Activated gamma-delta T cell treated with Interleukin-2 at 50 U/mL for 16 hours (primary cell): ENCODE measurements at regions not wholly inside any gene's neighbourhood (a gene's known extent, or its start where the extent isn't known, plus 50 kb on each side); places are given as distances from the start of the nearest gene placed in this dataset.

Source experiments
- DNase-seq: peaks from one replicate; pipeline ENCODE4 v3.0.0-alpha.2; 2020

- DNase-seq = no peak
Measured at GRCh38 chr13:99027661-99028425, 50.0 kb upstream of the DOCK9 start.

DNA sequence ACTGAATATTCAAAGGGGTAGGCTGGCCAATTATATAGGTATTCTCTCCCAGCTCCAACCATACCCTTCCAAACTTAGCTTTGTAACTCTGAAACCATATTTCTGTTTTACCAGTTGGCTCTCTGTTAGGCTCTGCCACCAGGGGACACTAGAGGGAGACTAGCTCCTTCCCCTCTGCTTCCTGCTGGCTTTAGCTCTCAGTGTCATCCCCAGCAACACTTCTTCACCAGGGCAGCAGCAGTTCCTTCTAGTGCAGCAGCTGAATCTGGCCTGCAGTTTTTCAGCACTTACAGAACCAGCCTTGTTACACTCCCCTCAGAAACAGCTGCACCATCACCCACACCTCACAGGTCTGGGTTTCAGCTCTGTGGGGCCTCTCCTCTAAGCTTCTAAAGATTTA, 51.0 kb upstream of the DOCK9 start:
- DNase-seq = peak; percentile 19

GRCh38 chr13:99029576-99029975, 51.7 kb upstream of the DOCK9 start:
- no peak for DNase-seq

GRCh38 chr13:99030326-99030725, 52.5 kb upstream of the DOCK9 start:
- DNase-seq = no peak

DNA sequence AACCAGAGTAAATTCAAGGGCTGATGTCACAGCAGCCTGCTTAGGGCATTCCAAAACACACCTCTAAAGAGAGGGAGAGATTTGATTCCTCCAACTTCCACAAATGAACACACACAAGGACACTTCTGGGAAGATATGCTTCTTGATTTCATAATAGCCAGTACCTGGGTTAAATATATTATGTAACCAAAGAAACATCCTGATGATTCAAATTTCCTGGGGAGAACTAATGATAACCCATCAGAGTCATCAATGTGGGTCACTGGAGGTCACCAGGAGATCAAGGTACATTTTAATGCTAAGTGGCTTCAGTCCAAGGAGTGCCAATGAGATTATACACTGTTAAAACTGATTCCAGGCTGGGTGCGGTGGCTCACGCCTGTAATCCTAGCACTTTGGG, 54.0 kb upstream of the DOCK9 start:
- no peak for DNase-seq

DNA sequence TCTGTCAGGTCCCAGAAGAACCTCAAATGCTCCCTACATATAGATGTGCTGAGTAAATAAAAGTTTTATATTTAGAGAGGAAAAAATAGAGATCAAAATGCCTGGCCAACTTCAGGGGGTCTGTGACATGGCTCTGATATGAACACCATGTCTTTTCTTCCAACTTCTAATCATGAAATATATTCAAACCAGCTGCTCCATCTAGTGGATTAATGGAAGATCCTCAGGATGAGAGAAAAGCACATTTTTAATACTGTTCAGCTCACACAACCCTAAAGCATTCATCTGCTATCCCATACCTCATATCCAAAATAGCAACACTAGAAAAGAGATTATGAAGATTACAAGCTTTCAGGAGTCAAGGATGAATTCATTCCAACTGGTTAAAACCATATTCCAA, 56.0 kb upstream of the DOCK9 start:
- no peak for DNase-seq

GRCh38 chr13:99034333-99035085, 56.6 kb upstream of the DOCK9 start:
- no peak for DNase-seq

DNA sequence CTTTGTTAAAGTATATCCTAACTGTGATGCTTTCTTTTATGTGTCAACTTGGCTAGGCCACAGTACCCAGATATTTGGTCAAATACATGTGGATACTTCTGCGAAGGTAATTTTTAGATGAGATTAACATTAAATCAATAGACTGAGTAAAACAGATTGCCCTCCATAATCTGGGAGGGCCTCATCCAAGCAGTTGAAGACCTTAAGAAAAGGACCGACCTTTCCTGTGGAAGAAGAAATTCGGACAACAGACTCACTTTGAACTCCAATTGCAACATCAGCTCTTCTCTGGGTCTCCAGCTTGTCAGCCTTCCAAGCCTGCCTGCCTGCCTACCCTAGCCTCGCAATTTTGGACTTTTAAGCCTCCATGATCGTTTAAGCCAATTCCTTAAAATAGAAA, 57.9 kb upstream of the DOCK9 start:
- DNase-seq = no peak

DNA sequence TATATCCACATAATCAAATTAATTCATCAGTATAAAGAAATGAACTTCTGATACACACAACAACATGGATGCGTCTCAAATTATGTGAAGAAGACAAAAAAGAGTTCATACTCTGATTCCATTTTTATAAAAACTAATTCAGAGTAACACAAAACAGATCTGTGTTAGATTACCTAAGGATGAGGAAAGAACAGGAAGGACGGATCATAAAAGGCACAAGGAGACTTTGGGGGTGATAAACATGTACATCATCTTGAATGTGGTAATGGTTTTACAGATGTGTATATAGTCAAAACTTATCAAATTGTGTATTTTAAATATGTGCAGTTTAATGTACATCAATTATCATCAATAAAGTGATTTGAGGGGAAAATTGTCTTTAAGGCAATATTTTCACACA, 59.9 kb upstream of the DOCK9 start:
- DNase-seq = no peak

GRCh38 chr13:99039718-99040280, 61.9 kb upstream of the DOCK9 start:
- no peak for DNase-seq

DNA sequence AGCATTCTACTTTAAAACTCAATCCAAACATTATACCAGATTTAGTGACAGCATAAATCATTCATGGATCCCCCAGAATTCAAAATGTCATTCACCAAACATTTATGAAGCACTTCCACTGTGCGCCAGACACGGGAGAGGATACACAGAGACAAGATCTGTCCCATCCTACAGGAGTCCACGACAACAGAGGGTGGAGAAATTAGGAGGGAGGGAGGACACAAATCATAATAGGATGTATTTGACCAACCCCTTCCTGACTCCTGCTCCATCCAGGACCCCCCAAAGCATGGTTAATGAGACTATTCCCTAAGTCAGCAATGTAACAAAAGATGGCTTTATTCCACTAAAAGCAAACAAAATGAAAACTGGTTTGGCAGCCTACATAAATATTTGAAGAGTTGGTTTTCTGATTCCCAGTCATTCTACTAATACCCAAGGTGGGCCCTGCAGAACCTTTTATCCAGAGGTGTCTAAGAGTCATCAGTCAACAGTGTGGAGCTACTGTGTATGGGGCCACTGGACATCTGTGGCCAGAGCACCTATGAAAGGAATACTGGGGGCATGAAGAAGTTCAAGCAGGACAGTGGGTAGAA, 62.8 kb upstream of the DOCK9 start:
- DNase-seq = no peak

DNA sequence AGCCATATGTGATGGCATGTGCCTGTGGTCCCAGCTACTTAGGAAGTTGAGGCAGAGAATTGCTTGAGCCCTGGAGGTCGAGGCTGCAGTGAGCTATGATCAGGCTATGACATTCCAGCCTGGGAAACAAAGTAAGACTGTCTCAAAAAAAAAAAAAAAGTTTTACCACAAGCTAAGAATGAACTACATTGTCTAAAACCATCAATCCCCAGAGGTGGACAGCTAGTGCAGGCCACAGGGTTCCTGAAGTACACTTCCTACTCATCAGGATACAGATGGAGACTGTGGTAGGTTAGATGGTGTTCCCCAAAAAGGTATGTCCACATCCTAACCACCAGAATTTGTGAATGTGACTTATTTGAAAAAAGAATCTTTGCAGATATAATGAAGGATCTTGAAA, 63.5 kb upstream of the DOCK9 start:
- no peak for DNase-seq

GRCh38 chr13:99041788-99042187, 63.9 kb upstream of the DOCK9 start:
- no peak for DNase-seq

DNA sequence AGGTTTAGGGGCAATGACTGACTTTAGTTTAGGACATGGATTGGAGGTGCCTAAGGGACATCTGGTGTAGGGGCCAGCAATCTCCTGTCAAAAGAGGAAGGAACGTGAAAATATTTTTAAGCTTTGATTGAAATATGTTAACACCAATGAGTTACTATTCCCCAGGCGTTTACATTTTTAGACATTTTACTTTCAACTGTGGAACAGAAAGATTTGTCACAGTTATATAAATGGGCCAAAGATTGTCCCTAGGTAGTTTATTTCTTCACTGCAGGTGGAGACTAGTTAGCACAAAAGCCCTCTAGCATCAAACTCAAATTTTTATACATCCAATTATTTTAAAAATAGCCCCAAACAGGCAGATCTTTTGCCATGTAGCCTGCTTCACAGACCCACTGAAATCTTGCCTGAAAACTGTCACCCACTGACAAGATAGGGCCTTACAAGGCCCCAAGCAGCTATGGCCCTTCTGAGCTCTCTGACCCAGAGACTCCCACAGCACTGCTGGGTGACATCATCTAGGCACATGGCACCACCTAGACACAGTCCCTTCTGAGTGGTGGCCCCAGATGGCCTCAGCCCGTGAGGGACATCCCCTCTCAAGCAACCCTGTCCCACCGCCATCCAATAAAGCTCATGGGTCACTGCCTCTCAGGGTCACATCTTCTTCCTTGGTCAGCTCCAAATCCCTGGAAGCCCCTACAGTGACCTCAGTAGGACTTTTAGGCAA, 64.8 kb upstream of the DOCK9 start:
- no peak for DNase-seq

DNA sequence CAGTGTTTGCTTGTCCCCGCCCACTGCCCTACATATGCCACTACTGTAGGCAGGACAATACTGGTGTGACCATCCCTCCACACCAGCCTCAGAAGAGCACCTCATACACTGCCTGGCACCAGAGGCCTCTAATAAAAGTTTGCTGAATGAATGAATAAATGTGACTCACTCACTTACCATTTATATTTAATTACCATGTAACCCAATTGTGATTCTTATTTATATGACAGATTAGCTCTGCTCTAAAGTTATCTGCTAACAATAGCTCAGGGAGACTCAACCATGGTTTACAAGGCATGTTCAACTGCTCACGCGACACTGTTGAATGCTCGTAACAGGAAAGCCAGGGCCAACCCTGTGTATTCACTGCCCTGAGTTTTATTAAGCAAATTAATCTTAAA, 66.0 kb upstream of the DOCK9 start:
- DNase-seq = no peak

- no peak for DNase-seq
Measured at GRCh38 chr13:99044764-99045163, 66.9 kb upstream of the DOCK9 start.

DNA sequence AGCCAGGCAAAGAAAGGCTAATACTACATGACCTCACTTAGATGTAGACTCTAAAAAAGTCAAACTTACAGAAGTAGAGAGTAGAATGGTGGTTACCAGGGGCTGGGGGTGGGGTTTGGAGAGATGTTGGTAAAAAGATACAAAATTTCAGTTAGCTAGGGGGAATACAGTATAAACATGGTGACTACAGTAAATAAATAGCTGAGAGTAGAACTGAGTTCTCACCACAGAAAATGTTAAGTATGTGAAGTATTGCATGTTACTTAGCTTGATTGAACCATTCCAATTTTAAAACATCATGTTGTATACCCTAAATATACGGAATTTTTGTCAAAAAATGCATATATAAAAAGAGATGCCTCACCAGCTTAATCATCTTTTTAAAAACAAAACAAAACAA, 67.5 kb upstream of the DOCK9 start:
- no peak for DNase-seq

DNA sequence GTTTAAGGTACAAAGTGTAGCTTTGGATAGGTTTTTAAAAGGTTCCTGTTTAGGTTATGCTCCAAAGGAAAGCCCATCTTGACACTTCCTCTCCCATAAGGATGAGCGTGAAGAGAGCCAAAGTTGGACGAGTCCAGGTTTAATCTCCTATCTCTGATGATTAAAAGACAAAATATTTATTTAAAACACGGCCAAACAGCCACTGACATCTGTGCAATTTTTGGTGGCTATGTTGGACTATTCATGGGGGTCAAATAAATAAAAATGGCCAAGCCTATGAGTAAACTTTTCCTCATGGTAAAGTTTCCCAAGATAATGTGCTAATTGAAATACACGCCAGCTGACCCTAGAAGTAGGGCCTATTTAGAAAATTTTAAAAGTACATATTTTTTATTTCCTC, 69.0 kb upstream of the DOCK9 start:
- DNase-seq = no peak

- no peak for DNase-seq
Measured at GRCh38 chr13:99050983-99051488, 73.2 kb upstream of the DOCK9 start.

- no peak for DNase-seq
Measured at GRCh38 chr13:99051768-99052455, 74.0 kb upstream of the DOCK9 start.

GRCh38 chr13:99053636-99054233, 75.9 kb upstream of the DOCK9 start:
- no peak for DNase-seq

- no peak for DNase-seq
Measured at GRCh38 chr13:99055281-99055680, 77.4 kb upstream of the DOCK9 start.
